Fibroblast of gingiva (primary cell): ENCODE measurements at regions not wholly inside any gene's neighbourhood (a gene's known extent, or its start where the extent isn't known, plus 50 kb on each side); places are given as distances from the start of the nearest gene placed in this dataset.
A peak's percentile ranks its signal among the peaks of the same experiment; 100 is the strongest.
"Not testable (repeated sequence)": the region's sequence is repeated elsewhere in the genome, so short reads cannot be mapped to it uniquely, and the experiment has no call there.

ENCODE experiments used
- DNase-seq: peaks from one replicate; pipeline ENCODE4 v3.0.0-alpha.2; 2011; ENCODE audit warnings: low read depth

DNA sequence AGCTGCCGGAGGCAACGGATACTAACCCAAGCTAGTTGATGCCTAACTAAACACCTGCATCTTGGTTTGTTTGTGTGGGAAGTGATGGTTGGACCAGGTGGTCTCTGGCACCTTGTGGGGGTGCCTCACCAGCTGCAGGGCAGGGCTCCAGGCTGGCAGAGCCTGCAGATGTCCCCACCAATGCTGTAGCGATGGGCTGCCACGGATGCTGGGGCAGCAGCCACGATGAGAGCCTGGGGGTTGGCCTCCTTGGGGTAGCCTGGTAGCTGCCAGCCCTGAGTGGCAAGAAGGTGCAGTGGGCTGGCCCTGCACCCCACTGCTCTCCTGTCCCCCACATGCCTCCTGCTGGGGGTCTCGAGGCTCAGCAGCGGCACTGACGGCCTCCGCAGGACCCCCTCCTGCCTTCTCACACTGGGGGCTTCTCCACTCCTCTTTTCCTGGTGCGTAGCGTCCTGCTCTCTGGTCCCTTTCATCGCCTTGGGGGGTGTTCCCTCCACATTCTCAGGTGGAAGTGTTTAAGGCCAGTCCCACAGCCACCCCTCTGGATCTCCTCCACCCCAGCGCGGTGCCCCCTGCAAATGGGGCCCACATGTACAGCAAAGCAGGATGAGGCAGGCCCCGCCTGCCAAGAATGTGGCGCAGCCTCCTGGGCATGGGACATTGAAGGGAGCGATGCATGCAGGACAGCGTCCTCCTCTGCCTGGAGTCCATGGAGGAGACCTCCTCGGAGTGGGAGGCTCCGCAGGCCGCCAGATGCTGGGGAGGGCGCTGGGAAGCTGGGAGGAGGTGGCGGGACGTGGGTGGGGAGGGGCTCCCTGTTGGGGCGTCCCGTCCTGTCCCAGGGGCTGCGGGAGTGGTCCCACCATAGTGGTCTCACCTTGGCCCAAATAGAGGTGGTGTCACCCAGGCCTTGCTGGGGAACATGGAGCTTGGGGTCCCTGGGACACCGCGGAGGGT is 173.1 kb downstream of the ASB1 start:
- DNase-seq = no peak

GRCh38 chr2:238600506-238601432 is 174.0 kb downstream of the ASB1 start:
- no peak for DNase-seq

DNA sequence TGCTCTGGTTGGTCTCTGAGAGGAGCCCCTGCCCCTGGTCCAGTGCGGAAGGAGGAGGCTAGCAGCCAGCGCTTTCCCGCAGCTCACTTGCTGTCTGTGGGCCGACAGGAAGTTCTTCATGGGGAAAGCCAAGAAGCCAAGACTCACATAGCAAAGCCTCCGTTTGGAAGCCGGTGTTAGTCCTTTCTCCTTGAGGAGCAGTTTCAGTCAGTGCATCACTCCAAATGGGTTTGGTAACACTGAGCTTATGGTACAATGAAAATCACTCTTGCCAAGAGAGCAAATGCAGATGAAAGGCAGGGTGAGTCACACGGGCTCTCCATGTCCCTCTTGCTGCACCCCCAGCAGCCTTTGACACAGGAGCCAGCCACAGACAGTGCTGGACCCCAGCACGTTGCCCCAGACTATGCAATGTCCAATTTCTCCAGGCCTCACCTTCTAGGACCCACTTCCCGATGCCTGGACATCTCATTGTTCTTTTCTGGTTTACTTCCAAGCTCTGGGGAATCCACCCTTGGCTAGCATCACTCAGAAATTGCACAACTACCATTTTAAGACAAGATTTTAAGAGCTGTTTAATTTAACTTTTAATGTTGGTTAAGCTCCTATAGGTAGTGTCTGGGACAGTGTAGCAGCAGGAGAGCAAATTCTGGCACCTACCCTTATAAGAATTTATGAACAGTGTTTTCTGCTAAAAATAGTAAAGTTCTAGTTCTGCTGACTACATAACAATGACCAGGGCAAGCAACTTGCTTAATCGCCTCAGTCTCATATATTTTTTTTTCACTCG is 174.9 kb downstream of the ASB1 start:
- DNase-seq = peak; percentile 95

DNA sequence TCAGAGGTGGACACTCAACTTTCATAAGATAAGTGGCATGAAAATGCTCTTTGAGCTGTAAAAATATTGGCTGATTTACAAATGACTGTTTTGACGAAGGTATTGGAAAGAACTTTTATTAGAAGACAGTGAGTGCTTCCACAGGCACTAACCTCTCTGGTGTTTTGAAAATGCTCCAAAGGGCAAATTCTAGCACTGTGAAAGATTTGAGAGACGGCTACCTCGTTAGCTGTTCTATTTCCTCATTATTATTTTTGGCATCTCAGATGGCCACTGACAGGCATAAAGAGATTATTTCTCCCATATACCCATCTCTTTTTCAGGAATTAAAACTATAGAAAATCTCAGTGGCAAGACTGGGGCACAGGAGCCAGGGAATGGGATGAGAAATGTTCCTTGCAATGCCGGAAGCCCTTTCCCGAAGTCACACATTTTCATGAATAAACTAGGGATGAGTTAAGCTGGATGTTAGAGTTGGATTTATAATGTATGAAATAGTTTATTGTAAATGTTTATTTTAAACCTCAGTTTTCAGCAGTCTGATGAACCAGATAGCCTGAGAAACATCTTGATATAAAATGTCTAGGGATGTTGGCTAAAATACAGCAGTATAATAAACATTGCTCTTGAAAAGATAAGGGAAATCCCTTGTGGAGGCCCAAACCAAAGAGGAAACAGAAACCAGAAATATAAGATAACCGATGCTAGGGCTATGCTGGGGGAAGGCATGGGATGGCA is 175.7 kb downstream of the ASB1 start:
- DNase-seq = no peak

DNA sequence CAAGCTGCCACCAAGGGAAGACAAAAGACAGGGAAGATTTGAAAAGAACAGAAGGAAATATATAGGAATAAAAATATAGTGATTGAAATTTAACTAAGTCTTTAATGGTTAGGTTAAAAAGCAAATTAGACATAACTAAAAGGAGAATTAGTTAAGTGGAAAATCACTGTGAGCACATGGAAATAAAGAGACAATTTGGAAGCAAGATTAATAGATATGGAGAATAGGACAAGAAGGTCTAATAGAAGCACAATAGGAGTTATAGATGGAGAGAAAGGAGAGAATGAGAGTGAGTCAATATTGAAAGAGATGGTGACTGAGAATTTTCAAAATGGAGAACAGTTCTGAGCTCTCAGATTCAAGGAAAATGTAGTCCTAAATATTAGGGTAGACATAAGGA is 176.9 kb downstream of the ASB1 start:
- no peak for DNase-seq

GRCh38 chr2:238606311-238606710 is 179.6 kb downstream of the ASB1 start:
- DNase-seq = no peak

- no peak for DNase-seq
Measured at GRCh38 chr2:238613610-238614009, 186.9 kb downstream of the ASB1 start.

DNA sequence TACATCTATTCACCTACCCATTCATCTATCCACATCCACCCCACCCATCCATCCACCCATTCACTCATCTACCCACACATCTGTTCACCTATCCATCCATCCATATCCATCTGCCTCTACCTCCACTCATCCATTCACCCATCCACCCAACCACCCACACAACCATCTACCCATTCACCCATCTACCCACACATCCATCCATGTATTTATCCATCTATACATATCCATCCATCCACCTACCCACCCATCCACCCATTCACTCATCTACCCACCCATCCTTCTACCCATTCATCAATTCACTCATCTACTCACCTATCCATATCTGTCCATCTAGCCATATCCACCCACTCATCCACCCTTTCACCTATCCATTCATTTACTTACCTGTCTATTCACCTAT is 187.6 kb downstream of the ASB1 start:
- DNase-seq = no peak

DNA sequence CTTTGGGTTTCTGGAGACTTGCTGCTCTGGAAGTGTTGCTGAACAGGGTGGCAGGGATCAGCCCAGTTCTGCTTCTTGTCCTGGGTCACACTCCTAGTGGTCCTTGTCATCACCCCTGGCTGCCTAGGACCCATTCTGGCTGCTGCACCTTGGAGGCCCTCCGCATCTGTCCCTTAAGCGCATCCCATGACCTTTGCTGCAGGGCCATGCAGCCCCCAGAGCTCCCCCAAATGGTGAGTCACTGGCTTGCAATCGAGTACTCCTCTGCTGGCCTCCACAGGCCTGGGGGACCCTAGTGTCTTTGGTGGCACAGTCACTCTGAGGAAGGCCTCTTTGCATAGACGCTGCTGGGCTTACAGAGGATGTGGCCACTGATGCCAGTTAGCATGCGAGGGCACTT is 188.5 kb downstream of the ASB1 start:
- DNase-seq = no peak

- no peak for DNase-seq
Measured at GRCh38 chr2:238616681-238617080, 190.0 kb downstream of the ASB1 start.

- not testable (repeated sequence) for DNase-seq
Measured at GRCh38 chr2:238618494-238619283, 192.0 kb downstream of the ASB1 start.

DNA sequence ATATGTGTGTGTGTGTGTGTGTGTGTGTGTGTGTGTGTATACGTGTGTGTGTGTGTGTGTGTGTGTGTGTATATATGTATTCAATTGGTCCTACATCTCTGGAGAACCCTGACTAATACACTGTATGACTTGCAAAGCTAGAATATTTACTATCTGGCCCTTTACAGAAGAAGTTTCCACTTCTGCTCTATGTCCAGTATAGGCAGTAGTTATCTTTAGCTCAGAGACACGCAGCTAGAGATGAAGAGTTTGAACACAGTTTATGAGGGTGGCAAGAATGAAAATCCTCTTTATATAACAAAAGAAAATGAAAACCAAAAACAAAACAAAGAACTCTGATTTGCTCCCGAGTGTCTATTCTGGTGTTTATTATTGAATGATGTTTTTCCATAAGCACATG is 201.2 kb downstream of the ASB1 start:
- no peak for DNase-seq

DNA sequence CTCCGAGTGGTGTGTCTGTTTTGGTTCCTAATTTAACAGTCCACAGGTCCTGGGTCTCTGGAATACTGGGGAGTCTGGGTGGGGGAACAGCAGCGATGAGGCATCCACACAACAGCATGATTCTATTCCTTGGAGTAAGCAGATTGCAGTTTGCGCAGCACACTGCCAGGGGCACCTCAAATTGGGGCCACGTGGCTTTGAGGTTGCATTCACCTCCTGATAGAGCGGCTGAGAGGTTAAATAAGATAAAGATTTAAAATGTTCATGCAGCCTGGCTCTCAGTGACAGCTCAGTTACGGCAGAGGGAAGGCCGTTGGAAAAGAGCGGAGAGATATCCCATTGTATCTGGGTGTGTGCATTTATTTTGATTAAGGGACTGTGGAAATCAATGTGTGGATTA is 202.3 kb downstream of the ASB1 start:
- no peak for DNase-seq

GRCh38 chr2:238631491-238632180 is 204.9 kb downstream of the ASB1 start:
- no peak for DNase-seq

DNA sequence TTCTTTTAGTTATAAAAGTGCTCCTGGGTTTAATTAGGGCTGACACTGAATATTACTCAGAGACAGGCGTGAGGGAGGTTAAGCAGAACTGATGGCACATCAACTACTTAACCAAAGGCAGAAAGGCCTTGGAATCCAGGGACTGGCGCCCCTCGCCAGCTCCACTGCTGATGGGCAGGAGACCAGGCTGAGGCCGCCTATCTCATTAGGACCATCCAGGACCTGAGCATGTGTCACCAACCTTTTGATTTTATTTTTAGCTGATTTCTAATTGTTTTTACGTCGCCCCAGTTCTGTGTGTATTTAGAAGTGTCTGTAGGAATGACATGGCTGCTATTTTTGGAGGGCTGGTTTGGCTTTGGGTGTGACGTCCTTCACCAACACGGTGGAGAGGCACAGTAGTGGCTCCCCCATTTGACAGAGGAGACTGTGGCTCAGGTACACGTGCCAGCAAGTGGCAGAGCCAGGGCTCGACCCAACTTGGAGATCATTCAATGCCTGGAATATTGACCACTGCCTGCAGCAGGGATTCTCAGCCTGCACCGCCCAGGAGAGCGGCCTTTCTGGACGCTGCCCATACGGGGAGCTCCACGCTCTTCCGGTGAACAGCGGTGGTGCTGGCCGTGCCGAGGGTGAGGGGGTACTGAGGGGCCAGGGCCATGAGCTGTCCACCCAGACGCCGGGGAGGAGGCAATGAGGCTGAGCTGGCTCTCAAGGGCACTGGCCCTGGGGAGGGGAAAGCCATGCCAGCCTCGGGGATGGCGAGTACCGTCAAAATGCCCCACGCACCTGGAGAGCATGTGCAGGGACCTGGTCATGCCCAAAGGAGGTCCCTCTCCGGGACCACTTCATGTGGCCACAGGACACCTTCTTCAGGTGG is 205.7 kb downstream of the ASB1 start:
- DNase-seq = no peak

- no peak for DNase-seq
Measured at GRCh38 chr2:238633426-238634328, 206.9 kb downstream of the ASB1 start.

DNA sequence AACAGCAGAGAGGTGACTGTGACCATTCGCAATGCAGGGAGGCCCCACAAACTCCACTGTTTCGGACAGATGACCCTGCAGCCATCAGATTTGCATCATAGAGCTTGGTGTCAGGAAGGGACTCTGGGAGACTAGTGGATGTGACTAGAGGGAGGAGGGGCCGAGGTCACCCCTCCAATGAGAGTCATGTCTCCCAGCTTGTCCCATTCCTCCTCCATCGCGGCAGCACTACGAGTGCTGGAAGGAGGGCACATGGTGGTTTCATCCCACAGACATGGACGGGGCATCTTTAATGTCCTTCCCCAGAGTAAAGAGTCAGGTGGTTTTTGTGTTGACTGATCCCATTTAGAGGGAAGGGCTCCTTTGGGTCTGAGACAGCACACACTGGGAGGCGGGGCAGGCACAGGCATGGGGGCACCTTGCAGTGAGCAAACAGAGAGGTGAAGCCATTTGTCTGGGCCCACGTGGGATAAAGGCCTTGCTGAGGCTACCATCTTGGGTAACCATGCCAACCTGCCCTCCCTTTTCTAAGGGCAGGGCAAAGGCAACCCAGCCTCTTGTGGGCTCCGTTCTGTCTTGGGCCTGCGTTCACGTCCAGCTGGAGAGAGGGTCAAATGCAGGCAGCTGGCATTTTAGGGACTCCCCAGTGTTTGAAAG is 208.1 kb downstream of the ASB1 start:
- no peak for DNase-seq
